Neutrophil (primary cell): ENCODE measurements at regions not wholly inside any gene's neighbourhood (a gene's known extent, or its start where the extent isn't known, plus 50 kb on each side); places are given as distances from the start of the nearest gene placed in this dataset.

ENCODE experiments used
- H3K27ac ChIP-seq: fragments of 200-600 bp; sonication (generic); 2 replicates; pipeline ENCODE4 v1.5.1; 2016; ENCODE audit warnings: mild to moderate bottlenecking, moderate library complexity
- H3K27me3 ChIP-seq: fragments of 200-600 bp; sonication (generic); 2 replicates; pipeline ENCODE4 v1.6.0; 2016; ENCODE audit warnings: mild to moderate bottlenecking
- H3K36me3 ChIP-seq: fragments of 200-600 bp; sonication (generic); 2 replicates; pipeline ENCODE4 v1.5.1; 2017
- H3K4me1 ChIP-seq, 2 experiments: fragments of 200-600 bp in 1 of 2; sonication (generic) in 1 of 2; 1 replicate in 1 of 2; 2 replicates in 1 of 2; pipeline versions ENCODE4 v1.5.1 to v1.6.1; 2013 to 2016; ENCODE audit warnings: low read depth in 1 of 2, low read length in 1 of 2, mild to moderate bottlenecking in 1 of 2, moderate library complexity in 1 of 2; ENCODE audit not compliant: control insufficient read depth in 1 of 2, insufficient read depth in 1 of 2
- H3K4me3 ChIP-seq, 2 experiments: fragments of 200-600 bp in 1 of 2; sonication (generic) in 1 of 2; 1 replicate in 1 of 2; 2 replicates in 1 of 2; pipeline ENCODE4 v1.5.1; 2013 to 2016; ENCODE audit warnings: low read depth in 1 of 2, low read length in 1 of 2, mild to moderate bottlenecking in 1 of 2, moderate library complexity in 1 of 2
- H3K9me3 ChIP-seq: fragments of 200-600 bp; sonication (generic); 2 replicates; pipeline ENCODE4 v1.5.1; 2016
- TF ChIP-seq, protein P1 (sequence below): fragments of 200-600 bp; sonication (generic); IDR thresholded peaks from 2 replicates; pipeline ENCODE4 v1.5.1; 2016; ENCODE audit warnings: antibody characterized with exemption

DNA sequence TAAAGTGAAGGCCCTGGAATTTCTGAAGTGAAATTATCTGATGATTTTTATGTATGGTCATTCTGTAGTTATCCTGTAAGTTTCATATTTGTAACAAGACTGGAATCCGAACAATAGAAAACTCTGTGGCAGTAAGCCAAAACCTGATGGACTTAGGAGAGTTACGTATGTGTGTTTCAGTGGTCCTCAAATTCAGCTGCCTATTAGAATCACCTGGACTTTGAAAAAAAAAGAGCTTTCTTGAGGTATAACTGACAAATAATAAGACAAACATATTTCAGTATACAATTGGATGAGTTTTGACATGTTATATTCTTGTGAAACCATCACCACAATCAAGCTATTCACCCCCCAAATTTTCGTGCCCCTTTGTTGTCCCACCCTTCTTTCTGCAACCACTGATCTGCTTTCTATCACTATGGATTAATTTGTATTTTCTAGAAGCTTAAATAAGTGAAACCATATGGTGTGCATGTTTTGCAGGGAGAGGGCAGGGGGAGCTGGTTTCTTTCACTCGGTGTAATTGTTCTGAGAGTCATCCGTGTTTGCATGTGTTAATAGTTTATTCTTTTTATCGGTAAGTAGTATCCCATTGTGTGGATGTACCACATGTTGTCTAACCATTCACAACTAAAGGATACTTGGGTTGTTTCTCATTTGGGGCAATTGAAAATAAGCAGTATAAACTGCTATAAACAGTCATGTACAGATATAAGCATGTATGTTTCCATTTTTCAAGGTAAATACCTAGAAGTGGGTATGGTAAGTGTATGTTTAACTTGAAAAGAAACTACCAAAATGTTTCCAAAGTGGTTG lies 50.2 kb upstream of the EML4 start:
- no peaks in the 10 kb centered on the region for H3K27me3 ChIP-seq
- peaks cover 72 to 73% of the 10 kb centered on the region in 2 experiments for H3K4me1 ChIP-seq
- no peaks in the 10 kb centered on the region for H3K36me3 ChIP-seq
- no peaks in the 10 kb centered on the region for H3K9me3 ChIP-seq
- peak overlapping the region in 1 of 2 experiments; percentile 45 for H3K4me3 ChIP-seq
- TF ChIP-seq, protein P1, sequence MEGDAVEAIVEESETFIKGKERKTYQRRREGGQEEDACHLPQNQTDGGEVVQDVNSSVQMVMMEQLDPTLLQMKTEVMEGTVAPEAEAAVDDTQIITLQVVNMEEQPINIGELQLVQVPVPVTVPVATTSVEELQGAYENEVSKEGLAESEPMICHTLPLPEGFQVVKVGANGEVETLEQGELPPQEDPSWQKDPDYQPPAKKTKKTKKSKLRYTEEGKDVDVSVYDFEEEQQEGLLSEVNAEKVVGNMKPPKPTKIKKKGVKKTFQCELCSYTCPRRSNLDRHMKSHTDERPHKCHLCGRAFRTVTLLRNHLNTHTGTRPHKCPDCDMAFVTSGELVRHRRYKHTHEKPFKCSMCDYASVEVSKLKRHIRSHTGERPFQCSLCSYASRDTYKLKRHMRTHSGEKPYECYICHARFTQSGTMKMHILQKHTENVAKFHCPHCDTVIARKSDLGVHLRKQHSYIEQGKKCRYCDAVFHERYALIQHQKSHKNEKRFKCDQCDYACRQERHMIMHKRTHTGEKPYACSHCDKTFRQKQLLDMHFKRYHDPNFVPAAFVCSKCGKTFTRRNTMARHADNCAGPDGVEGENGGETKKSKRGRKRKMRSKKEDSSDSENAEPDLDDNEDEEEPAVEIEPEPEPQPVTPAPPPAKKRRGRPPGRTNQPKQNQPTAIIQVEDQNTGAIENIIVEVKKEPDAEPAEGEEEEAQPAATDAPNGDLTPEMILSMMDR = no peak
- peak overlapping the region; percentile 87 for H3K27ac ChIP-seq
